HG02943 (cell line): ENCODE measurements at regions not wholly inside any gene's neighbourhood (a gene's known extent, or its start where the extent isn't known, plus 50 kb on each side); places are given as distances from the start of the nearest gene placed in this dataset.
"Not testable (repeated sequence)": the region's sequence is repeated elsewhere in the genome, so short reads cannot be mapped to it uniquely, and the experiment has no call there.

Experiments
- ATAC-seq: cut with Tn5 transposase; IDR thresholded peaks from one replicate; pipeline ENCODE4 v1.9.1; 2021; ENCODE audit warnings: mild to moderate bottlenecking, low read depth, moderate library complexity; ENCODE audit not compliant: unreplicated experiment

DNA sequence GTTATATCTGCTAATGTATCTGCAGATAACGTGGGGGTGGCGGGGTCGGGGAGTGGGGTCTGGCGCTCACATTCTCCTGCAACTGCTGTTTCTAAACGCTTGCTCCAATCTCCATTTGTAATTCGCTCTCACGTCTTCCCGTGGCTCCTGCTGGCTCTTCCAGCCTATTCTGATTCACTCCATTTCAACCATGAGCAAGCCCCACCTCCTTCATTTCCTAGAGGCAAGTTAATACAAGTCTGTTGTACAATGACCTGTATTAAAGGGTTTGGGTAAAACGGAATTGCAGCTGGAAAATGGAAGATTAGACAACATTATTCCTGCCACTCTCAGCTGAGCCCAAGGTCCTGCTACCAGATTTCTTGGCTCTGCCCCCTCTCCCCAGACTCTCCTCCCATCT lies 132.3 kb downstream of the CSNK2A3 start:
- ATAC-seq: no peak

DNA sequence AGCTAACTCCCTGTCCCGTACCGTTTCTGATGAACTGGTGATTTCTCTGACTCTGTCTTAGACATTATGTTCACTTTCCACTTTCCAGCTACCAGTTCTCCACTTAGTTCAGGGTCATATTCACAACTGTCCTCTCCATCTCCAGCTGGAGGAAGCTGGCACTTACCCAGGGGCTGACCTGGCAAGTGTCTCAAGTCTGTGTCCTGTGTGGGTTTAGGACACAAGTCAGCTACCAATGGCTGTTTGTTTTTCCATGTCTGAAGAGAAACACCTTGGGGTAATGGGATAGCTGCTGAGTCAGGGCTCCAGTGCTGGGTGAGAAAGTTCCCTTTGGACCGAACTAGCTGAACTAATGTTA lies 134.4 kb downstream of the CSNK2A3 start:
- ATAC-seq: no peak

DNA sequence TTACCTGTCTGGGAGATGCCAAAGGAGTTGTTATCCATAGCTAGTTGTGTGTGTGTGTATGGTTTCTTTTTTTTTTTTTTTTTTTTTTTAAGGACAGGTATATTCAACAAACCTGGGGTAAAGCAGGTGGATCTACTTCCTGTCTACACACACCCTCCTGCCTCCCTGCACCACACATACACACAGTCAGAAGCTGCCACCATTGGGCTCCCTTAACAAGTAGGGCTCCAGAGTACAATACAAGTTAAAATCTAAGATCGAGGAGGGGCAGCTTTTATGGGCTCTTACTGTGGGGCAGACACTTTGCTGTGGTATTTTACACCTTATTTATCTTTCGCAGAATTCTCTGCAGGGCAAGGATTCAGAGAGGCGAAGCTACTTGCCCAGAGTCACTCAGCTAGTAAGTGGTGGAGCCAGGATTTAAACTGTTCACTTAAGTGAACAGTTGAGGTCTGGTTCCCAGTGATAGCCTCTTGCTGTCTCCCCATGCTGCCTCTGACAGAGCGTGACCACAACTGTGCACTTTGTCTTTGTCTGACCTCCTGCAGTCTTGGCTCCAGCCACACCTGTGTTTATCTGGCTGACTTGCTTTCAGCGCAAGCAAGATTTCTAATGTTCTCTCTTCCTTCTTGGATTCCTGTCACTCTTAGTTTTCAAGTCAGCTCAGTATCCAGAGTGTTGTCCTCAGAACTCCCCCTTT lies 135.0 kb downstream of the CSNK2A3 start:
- ATAC-seq: no peak

DNA sequence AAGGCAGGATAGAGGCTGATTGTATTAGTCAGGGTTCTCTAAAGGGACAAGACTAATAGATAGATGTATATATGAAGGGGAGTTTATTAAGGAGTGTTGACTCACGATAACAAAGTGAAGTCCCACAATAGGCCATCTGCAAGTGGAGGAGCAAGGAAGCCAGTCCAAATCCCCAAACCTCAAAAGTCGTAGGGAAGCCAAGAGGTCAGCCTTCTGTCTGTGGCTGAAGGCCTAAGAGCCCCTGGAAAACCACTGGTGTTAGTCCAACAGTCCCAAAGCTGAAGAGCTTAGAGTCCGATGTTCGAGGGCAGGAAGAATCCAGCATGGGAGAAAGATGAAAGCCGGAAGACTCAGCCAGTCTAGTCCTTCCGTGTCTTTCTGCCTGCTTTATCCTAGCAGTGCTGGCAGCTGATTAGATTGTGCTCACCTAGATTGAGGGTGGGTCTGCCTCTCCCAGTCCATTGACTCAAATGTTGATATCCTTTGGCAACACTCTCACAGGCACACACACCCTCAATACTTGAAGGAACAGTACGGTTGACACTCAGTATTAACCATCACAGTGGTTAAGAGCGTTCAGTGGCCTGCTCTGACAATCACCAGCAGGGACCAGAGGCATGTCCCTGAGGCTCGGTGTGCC lies 135.6 kb downstream of the CSNK2A3 start:
- no peak for ATAC-seq

DNA sequence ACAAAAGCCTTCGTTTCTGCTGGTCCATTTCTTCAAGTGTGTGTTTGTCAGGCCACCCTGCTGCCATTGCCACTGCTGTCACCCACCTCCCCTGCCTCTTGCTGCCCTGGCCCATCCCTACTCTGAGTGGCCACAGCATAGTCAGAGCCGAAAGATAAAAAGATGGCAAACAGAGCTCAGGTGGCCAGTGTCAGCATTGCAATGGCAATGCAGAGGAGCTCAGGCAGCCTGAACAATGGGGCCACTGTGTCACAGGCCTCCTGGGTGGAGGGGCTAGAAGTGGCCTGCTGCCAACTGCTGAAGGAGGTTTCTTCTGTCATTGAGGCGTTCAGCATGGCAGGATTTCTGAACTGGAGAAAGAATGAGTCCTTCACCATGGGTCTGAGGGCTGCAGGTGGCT lies 137.1 kb downstream of the CSNK2A3 start:
- ATAC-seq: no peak

DNA sequence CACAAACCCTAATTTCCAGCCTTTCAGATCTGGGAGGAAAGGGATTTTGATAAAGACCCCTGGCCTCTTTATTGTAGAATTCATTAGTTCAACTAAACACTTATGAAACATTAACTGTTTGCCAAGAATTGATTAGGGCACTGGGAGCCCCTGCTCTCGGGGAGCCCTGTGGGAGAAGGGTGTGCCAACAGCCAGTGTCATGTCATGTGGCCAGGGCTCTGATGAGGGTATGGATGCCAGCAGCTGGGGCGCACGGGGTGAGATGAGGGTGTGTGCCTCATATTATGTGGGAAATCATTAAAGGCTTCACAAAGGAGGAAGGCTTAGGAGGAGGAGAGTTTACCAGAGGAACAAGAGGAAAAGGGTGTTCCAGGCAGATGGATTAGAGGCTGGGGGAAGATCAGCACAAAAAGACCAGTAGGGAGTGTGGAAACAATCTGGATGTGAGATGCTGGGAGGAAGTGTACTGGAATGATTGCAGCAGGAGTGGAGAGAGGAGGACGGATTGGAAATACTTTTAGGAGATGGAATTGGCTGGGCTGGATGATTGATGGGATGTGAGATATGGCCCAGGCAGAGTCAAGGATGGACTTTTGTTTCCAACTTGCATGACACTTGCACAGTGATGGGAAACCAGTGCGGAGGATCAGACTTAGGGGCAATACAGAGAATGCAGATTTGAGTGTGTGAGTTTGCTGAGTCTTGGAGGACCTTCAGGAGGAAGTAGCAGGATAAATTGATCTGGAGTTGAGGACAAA lies 137.8 kb downstream of the CSNK2A3 start:
- ATAC-seq: no peak

DNA sequence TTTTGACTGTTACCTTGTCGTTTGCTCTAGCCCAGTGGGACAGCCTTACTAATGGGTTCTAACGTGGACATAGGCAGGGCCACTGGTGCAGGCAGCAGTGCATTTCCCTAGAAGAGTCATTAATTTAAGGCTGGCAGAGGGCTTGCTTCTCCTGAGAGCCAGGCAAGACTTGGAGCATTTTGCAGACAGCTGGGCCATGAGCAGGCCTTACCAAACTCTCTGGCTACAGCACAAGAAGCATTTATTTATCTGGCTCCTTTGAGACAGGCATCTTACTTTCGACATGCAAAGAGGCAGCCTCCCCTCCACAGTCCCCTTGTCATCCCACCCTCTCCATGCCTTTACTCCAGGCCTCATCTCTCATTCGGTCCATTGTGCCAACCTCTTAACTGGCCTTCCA lies 139.9 kb downstream of the CSNK2A3 start:
- no peak for ATAC-seq

DNA sequence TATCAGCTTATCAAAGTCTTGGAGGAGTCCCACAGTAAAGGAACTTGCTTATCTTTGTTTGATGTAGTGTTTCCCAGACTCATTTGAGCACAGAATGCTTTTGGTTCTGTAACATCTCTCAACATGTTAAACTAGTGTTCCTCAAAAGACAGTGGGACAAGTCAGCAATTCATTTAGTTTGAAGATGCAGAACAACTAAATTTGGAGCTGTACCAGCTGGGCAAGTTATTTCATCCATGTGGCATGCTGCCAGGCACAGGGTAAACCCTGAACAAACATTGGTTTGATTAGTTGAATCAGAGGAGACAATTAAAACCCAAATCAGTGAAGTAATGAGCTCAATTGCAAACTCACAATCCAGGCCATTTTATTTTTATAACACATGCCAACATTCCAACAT lies 141.2 kb downstream of the CSNK2A3 start:
- ATAC-seq: no peak

DNA sequence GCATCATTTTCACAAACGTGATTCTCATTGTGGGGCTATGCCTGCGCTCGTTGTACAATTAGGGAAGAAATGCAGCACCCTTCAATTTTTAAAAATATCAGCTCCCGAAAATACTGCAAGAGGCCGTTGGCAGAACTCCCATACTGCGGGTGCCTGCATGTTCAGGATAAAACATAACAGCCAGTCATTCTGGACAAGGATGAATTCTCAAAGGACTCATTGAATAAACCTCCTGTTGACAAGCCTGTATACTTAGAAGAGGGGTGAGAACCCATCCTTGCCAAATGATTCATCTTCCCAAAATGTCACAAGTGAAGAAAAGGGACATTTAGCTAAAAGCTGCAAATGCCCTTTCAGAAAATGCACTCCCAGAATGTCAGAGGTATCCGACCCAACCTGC lies 141.9 kb downstream of the CSNK2A3 start:
- no peak for ATAC-seq

DNA sequence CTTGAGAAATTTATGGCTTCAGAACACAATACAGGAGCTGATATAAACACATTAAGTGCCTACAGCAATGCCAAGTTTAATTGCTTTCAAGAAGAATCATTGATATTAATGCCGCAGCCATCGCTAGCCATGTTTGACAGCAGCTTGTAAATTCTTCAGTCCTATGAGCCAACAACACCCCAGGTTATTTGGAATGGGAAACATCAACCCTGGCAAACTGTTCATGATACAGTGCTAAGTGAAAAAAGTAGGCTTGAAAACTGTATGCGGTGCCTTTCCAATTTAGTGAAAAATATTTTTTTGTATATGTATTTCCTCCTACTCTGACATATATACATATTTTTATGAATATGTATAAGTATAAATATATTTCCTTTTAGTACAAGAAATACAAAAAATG lies 142.6 kb downstream of the CSNK2A3 start:
- ATAC-seq: no peak

DNA sequence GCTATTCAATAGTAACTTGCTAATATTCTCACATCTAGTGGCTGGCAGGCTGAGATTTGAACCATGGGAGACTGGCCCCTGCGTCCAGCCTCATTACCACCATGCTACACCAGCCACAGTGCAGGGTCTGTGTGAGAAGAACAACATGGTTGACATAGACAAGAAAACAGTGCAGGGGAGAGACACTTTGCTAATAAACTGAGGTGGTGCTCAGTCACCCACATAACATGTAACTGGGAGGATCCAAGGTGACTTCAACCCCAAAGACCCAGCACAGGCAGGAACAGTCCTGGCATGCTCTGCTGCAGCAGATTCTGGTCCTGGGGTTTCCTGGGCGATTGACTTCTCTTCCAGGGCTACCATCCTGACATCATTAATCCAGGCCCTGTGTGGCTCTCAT lies 143.1 kb downstream of the CSNK2A3 start:
- no peak for ATAC-seq

DNA sequence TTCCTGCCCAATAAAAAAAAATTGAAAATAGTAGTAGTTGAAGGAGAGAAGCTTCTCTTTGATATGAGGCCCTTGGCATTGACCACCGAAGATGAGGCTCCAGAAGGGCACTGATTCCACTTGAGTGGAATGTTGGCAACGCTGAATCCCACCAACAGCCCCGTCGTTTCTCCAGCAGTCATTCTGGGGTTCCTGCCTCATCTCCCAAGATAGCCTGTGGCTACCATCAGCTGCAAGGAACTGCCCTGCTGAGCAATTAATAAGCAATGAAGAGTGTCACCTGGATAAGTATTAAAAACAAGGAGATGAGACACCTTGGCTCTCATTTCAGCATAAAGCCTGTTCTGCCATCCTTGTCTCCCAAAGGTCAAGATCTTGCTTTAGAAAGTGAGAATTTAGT lies 144.1 kb downstream of the CSNK2A3 start:
- no peak for ATAC-seq

DNA sequence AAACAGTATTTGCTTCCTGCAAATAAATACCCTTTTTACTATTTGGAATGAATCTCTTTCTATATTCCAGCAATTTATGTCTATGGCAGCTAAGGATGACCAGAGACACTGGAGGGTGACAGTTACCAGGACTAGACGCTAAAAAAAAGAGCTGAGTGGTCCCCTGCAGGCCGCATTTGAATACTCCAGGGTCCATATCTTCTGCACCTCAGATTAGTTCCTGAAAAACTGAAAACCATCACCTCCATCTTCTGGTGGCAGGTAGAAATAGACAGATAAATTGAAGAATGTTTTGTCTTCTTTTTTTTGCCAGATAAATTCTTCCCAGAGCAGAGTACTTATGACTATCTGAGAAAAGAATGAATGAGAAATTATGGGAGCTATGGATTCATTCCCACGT lies 145.6 kb downstream of the CSNK2A3 start:
- ATAC-seq: no peak

DNA sequence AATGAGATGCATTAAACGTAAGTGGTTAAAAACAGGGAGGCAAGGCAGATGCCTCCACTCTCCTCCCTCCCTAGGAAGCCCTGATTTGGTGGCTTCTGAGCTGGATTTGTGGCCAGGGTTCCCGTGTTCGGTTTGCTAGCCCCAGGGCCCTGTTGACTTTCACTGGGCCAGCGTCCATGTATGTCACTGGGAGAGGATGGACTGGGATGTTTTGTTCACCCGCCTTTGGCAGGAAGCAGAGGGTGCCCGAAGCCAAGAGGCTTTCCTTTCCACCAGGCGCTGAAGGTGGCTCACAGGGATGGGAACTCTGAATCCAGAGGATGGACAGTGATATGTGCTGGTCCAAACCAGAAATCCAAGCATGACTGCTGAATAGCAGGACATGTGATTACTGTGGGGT lies 146.6 kb downstream of the CSNK2A3 start:
- ATAC-seq: no peak

DNA sequence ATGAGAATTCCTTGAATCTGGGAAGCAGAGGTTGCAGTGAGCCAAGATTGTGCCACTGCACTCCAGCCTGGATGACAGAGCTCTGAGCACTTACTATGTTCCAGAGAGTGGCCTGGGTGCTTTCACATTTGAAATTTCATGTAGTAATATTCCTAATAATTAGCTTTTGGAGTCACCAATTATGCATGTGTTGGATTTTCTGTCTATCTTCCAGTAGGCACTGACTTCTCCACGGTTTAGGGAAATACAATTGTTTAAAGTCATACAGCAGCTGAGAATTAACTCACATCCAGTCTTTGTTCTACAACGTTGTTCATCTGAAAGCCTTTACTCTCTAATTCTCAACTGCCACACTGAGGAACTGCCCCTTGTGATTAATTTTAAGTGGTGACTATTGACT lies 150.2 kb downstream of the CSNK2A3 start:
- no peak for ATAC-seq

DNA sequence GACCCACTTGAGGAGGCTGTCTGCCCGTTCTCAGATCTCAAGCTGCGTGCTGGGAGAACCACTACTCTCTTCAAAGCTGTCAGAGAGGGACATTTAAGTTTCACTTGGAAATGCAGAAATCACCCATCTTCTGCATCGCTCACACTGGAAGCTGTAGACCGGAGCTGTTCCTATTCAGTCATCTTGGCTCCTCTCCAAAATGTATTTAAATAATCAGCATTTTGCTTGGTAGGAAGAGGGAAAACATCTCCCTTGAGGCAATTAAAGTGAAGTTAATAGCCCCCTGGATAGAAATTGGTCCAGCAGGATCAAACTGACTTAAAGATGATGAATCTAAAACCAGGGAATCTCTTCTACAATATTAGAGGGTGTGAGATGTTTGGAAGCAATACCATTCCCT lies 151.7 kb downstream of the CSNK2A3 start:
- not testable (repeated sequence) for ATAC-seq

DNA sequence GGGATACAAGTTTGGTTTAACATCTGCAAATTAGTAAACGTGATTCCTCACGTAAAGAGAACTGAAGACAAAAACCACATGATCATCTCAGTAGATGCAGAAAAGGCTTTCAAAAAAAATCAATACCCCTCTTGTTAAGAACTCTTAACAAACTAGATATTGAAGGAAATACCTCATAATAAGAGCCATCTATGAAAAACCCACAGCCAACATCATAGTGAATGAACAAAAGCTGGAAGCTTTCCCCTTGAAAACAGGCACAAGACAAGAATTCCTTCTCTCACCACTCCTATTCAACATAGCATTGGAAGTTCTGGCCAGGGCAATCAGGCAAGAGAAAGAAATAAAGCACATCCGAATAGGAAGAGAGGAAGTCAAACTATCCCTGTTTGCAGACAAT lies 160.5 kb downstream of the CSNK2A3 start:
- no peak for ATAC-seq

DNA sequence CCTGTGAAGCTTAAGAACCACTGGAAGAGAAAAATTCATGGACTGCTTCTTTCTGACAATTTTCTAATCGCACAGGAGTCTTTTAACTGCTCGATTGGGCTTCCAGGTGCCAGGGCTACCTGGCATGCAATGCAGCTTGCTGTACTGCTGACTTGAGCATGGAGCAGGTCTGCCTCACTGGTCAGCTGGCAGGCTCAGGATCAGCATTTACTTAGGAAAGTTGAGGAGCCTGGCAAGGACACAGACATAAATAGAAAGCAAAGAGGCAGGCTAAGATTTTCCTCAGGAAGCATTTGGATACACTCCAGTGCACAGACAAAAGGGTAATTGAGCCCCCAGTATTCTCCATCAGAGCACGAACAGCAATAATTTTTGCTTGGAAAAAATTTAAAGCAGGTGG lies 163.5 kb downstream of the CSNK2A3 start:
- no peak for ATAC-seq

DNA sequence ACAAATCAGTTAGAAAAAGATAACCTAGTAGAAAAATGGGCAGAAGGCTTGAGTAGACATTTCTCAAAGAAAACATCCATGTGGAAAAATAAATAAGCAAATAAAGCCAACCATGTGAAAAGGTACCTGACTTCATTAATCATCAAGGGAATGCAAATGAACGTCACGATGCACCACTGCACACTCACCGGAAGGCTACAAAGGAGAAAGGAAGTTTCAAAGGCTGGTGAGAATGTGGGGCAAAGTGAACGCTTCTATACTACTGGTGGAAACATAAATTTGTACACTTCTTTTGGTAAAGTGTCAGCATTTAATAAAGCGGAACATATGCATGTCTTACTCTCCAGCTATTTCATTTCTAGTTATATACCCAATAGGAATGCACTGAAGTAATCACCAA lies 166.8 kb downstream of the CSNK2A3 start:
- ATAC-seq: no peak

DNA sequence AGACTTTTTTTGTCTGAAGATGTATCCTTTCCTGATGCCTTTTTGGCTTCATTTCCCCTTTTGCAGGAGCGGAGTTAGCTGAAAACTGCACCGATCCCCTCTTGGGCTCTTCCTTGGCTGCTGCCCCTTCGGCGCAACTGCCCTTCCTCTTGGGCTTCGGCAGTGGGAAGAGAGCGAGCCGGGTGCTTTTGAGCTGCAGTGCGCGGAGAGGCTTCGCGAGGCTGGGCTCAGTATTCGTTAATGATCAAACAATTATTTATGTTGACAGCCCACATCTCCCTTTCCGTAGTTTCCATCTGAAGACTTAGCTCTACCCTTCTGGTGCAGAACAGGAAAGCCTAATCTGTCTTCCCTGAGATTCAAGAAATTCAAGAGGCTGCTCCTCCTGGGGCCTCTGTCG lies 170.8 kb downstream of the CSNK2A3 start:
- no peak for ATAC-seq

DNA sequence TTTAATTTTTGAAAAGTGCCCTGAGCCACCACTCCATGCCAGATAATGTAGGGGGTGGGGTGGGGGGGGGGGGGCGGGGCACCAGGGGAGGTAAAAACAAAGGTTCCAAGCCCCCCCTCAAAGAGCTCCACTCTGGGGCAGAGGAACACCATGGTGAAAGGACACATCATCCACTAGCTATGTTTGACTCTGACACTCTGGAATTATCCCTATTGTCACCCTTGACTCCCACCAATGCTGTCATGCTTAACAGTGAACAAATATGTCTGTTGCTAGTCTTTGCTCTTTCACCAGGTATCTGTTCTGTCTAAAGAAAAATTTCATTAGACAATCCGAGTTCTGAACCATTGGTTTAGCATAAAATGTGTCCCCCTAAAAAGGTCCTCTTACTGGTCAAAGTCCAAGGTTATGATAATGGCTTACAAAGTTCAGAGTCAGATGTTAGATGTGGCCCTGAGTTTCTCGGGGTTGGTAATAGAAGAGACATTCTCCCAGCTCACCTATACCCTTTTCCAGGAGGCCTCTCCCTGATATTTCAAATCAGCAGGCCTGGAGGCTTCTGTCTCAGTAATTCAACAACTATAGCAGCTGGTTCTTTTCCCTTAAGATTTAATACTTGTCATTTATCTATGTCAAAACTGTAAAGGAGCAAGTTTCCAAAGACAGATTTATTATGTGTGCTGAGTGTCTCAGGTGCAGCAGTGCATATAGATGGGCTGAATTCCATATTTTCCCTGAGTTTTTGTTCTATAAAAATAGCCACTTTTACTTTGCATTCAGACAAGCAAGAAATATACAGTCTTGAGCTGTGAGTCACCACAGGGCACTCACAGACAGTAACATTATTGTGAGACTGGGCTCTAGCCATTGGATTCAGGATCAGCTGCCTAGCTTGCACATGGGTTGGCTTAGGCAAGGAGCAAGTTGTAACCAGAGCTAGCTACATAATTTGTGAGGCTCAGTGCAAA lies 174.1 kb downstream of the CSNK2A3 start:
- ATAC-seq: no peak
